SK-N-MC (cell line): ENCODE measurements at regions not wholly inside any gene's neighbourhood (a gene's known extent, or its start where the extent isn't known, plus 50 kb on each side); places are given as distances from the start of the nearest gene placed in this dataset.

ENCODE experiments used
- DNase-seq: peaks from one replicate; pipeline ENCODE4 v3.0.0-alpha.2; 2011; ENCODE audit warnings: low read depth, low spot score
- H3K27ac ChIP-seq: fragments of 200-600 bp; sonication (generic); 2 replicates; pipeline ENCODE4 v1.5.1; 2016; ENCODE audit warnings: mixed run types
- H3K36me3 ChIP-seq: fragments of 200-600 bp; sonication (generic); 2 replicates; pipeline ENCODE4 v1.6.1; 2017; ENCODE audit warnings: antibody characterized with exemption, low read length, mixed read lengths; ENCODE audit not compliant: insufficient read depth
- H3K4me3 ChIP-seq: fragments of 200-600 bp; sonication (generic); 2 replicates; pipeline ENCODE4 v1.5.1; 2016
- H3K9ac ChIP-seq: fragments of 200-600 bp; sonication (generic); 2 replicates; pipeline ENCODE4 v1.8.0; 2017; ENCODE audit warnings: mixed run types, mixed read lengths; ENCODE audit not compliant: insufficient read length
- H3K9me3 ChIP-seq: fragments of 200-600 bp; sonication (generic); 2 replicates; pipeline ENCODE4 v1.6.1; 2017; ENCODE audit warnings: low read depth, mild to moderate bottlenecking, antibody characterized with exemption, low read length, moderate library complexity, mixed read lengths
- EZH2 ChIP-seq: fragments of 200-600 bp; sonication (generic); IDR thresholded peaks from one replicate; pipeline ENCODE4 v1.6.1; 2017; ENCODE audit warnings: antibody characterized with exemption
- FOXP2 ChIP-seq: optimal IDR thresholded peaks from 2 replicates; pipeline ENCODE3; 2011; ENCODE audit warnings: mild to moderate bottlenecking, moderate library complexity; ENCODE audit not compliant: insufficient read depth; ENCODE audit errors: extremely low read length, control extremely low read depth
- POLR2AphosphoS5 ChIP-seq: IDR thresholded peaks from 2 replicates; pipeline ENCODE4 v1.6.1; 2012; ENCODE audit warnings: mild to moderate bottlenecking, low read depth, low read length, borderline replicate concordance

DNA sequence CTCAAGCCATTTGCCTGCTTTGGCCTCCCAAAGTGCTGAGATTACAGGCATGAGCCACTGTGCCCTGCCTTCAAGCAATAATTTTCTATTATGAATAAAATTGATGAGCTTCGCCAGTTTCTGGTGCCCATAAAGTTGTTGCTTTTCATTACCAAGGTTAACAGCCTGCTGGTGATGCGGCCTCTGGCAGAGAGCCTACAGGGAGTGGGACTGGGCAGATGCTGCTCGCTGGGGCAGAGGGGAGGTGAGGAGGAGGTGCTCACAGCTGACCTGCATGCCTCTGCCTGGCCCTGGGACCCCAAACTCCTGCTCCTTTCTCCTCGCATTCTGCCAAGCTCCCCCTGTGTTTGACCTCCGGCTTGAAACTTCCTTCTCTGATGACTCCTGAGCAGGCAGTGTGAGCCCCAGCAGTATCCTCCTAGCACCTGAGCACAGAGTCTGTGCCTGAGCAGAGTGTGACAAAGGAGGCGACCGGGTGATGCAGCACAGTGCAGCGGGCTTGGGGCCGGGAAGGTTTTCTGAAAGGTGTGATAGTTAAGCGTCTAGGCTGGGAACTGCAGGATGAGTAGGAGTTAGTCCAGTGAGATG, 56.1 kb upstream of the B3GAT1 start:
- no peak for DNase-seq
- no peak overlapping the region for H3K9ac ChIP-seq
- no peak overlapping the region for H3K4me3 ChIP-seq
- no peaks in the 10 kb centered on the region for H3K36me3 ChIP-seq
- H3K27ac ChIP-seq: no peak overlapping the region
- no peak for TF ChIP-seq FOXP2
- no peak for TF ChIP-seq EZH2
- TF ChIP-seq POLR2AphosphoS5: no peak
- no peaks in the 10 kb centered on the region for H3K9me3 ChIP-seq

DNA sequence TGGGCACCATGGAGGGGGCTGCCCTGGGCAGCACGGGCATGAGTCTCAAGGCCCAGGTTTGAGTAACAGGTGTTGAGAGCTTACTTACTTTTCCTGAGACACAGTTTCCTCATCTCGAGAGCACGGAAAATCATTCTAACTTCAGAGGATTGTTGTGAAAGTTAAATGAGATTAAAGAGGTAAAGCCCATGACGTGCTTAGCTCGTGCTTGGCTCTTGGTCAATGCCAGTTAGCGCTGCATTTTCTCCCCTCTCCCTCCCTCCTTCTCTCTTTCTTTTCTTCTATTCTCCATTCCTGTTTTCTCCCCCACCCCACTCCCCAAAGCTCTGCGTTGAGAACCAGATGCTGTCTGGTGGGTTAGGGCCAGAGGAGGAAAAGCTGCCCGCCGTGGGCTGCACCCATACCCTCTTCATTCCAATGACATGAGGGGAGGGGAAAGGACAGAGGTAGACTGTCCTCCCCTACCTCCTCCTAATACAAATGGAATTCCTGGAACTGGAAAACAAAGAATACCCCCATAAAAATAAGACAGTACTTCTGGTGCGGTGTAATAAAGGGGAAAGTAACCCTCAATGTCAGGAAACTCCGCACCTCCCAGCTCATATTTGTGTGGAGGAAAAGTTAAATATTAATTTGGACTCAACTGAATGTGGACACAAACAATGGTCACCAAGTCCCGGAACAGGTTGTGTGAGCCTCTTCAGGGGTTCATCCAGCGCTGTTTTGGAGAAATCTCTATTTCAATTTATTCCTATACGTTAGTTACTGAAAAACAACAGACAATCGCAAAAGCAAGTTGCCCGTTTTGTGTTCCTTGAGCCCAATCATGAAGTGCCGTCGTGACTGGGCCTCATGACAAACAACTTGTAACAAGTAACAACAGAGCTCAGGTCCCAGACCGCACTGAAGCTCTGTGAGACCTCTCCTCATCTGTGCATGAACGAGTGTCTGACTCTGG, 54.8 kb upstream of the B3GAT1 start:
- H3K9ac ChIP-seq: no peak overlapping the region
- no peaks in the 10 kb centered on the region for H3K36me3 ChIP-seq
- no peak for DNase-seq
- H3K9me3 ChIP-seq: no peaks in the 10 kb centered on the region
- H3K27ac ChIP-seq: no peak overlapping the region
- TF ChIP-seq FOXP2 (no peak), EZH2 (no peak), POLR2AphosphoS5 (no peak)
- 0 out of 2 replicates have a peak overlapping the region, but pooled peaks have one; percentile 42 for H3K4me3 ChIP-seq

DNA sequence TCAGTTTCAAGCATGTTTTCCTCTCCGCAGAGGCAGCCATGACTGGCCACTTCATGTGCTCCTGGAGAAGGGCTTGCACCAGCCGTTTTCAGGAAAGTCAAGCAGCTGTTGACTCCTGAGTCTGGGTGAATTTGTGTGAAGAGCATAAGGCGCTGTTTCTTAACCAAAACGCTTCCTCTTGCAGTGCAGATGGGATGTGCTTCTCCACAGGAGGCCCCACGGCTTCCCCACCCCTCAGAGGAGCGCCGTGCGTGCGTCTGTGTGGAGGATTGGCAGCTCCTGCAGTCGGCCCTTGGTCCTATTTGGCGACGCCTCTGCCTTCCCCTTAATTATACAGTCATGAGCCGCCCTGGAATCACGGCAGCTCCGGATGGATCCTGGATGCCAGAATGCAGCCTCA, 54.1 kb upstream of the B3GAT1 start:
- TF ChIP-seq FOXP2 (no peak), EZH2 (no peak), POLR2AphosphoS5 (no peak)
- Histone ChIP-seq H3K36me3 (no peaks in the 10 kb centered on the region), H3K4me3 (peak overlapping the region; percentile 42), H3K9ac (no peak overlapping the region), H3K27ac (no peak overlapping the region), H3K9me3 (no peaks in the 10 kb centered on the region)
- no peak for DNase-seq

- H3K9ac ChIP-seq: no peak overlapping the region
- H3K27ac ChIP-seq: no peak overlapping the region
- H3K9me3 ChIP-seq: no peaks in the 10 kb centered on the region
- H3K36me3 ChIP-seq: no peaks in the 10 kb centered on the region
- no peak overlapping the region for H3K4me3 ChIP-seq
- no peak for DNase-seq
- TF ChIP-seq POLR2AphosphoS5 (no peak), FOXP2 (no peak), EZH2 (no peak)
These were observed 53.1 kb upstream of the B3GAT1 start for GRCh38 chr11:134464981-134465730.

DNA sequence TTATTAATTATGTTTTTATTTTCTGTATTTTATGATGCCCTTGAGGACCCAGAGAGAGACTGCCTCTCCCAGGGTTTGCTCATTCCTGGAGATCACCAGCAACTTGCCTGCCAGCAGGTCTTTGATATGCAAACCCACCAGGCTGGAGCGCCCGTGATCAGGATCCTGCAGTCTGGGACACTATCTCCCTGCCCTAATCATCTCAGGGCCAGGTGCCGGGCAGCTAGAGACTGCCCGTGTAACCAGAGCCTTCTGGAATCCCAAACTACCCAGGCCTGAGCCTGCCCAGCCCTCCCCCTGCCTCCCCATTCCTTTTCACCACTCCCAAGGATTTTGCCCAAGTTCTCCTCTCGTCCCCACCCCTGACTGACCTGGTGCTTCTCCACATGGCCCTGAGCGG, 52.2 kb upstream of the B3GAT1 start:
- no peak overlapping the region for H3K9ac ChIP-seq
- no peaks in the 10 kb centered on the region for H3K9me3 ChIP-seq
- no peak for TF ChIP-seq POLR2AphosphoS5
- TF ChIP-seq EZH2: no peak
- TF ChIP-seq FOXP2: no peak
- H3K4me3 ChIP-seq: no peak overlapping the region
- no peak overlapping the region for H3K27ac ChIP-seq
- H3K36me3 ChIP-seq: no peaks in the 10 kb centered on the region
- no peak for DNase-seq

DNA sequence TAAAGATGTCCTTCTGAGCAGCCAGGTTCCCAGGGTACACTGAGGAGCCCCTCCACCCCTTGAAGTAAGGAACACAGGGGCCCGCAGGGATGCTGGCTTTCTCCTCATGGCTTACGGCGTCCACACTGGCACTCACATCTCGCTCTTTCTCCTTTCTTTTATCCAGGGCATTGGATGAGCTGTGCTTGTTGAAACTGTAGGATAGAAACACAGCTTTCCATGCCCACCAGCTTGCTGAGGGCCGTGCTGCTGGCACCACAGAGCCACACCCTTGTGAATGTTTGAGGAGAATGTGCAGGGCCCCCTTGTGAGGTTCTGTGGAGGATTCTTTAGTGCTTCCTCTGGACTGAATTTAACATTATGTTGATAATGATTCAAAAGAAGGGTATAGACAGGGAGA, 51.7 kb upstream of the B3GAT1 start:
- H3K36me3 ChIP-seq: no peaks in the 10 kb centered on the region
- no peak overlapping the region for H3K4me3 ChIP-seq
- H3K9ac ChIP-seq: no peak overlapping the region
- DNase-seq: no peak
- H3K27ac ChIP-seq: no peak overlapping the region
- TF ChIP-seq FOXP2: no peak
- TF ChIP-seq EZH2: no peak
- no peak for TF ChIP-seq POLR2AphosphoS5
- H3K9me3 ChIP-seq: no peaks in the 10 kb centered on the region
